Stimulated activated naive B cell treated with anti-CD40 and anti-IgM and Interleukin-4, amounts not matched to agents 10 μg/mL and 1 μg/mL and 100 μg/mL, for 72 hours (primary cell): ENCODE measurements at regions not wholly inside any gene's neighbourhood (a gene's known extent, or its start where the extent isn't known, plus 50 kb on each side); places are given as distances from the start of the nearest gene placed in this dataset.

Experiments
- ATAC-seq, 2 donors: fragments of 150-1000 bp; cut with Tn5 transposase; replicated peaks; 2 replicates each; pipeline ENCODE4 v1.10.0; 2021; ENCODE audit warnings: moderate library complexity in 1 of 2
- DNase-seq: peaks from one replicate; pipeline ENCODE4 v3.0.0; 2021
- H3K27ac Mint-ChIP-seq: one replicate; pipeline ENCODE4 v1.8.0; 2022; ENCODE audit warnings: mild to moderate bottlenecking, mixed read lengths
- H3K27me3 Mint-ChIP-seq, 2 donors: one replicate each; pipeline ENCODE4 v1.8.0; 2022; ENCODE audit warnings: mixed read lengths in 2 of 2
- H3K36me3 Mint-ChIP-seq, 2 donors: one replicate each; pipeline ENCODE4 v1.8.0; 2022; ENCODE audit warnings: mixed read lengths in 2 of 2, mild to moderate bottlenecking in 1 of 2
- H3K4me1 Mint-ChIP-seq, 2 donors: one replicate each; pipeline ENCODE4 v1.8.0; 2022; ENCODE audit warnings: mixed read lengths in 2 of 2, mild to moderate bottlenecking in 1 of 2
- H3K4me3 Mint-ChIP-seq, 2 donors: one replicate each; pipeline ENCODE4 v1.8.0; 2022; ENCODE audit warnings: mild to moderate bottlenecking in 2 of 2, mixed read lengths in 2 of 2, moderate library complexity in 1 of 2
- H3K9me3 Mint-ChIP-seq, 2 donors: one replicate each; pipeline ENCODE4 v1.8.0; 2022; ENCODE audit warnings: mixed read lengths in 2 of 2, mild to moderate bottlenecking in 1 of 2

DNA sequence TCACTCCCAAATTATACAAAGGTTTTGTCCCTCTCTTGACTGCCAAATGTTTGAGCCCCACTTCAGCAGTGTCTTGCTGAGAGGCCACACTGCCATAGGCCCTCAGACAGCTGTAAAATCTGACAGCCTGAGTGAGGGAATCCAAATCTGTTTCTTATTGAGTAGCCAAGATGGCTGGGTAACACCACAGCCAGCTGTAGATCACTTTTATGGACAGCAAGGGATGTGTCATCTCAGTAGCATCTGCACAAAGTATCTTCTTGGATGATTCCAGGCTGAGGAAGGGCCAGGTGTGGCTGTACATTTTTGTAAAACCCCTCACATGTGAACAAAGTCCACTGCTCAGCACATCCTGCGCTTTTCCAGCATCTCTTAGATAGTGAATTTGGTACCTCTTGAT lies 237.0 kb upstream of the LRTM1 start:
- Mint-ChIP-seq H3K36me3 (no peaks in the 10 kb centered on the region), H3K27ac (no peak overlapping the region)

DNA sequence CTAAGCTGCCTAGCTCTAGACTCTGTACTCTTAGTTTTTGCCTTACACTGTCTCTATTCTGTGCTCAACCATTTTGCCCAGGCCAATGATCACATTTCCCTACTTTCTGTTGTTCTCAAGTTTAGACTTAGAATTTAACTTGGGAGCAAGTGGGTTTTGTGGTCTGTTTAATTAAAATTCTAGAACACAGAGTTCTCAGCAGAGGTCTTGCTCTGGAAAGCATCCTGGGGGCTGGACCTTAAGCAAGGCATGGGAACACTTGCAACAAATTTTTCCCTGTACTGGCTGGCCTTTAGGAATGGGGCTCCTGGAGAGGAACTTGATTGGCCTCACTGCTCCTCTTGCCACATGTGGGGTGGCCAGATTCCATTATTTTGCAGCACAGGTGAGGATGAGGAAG lies 236.3 kb upstream of the LRTM1 start:
- no peaks in the 10 kb centered on the region for H3K36me3 Mint-ChIP-seq
- ATAC-seq (no peak), DNase-seq (no peak)
- H3K9me3 Mint-ChIP-seq: peaks cover 3 to 4% of the 10 kb centered on the region in 2 donors
- H3K4me3 Mint-ChIP-seq: no peak overlapping the region
- H3K27ac Mint-ChIP-seq: no peak overlapping the region
- no peaks in the 10 kb centered on the region for H3K4me1 Mint-ChIP-seq
- no peaks in the 10 kb centered on the region for H3K27me3 Mint-ChIP-seq

More for the DNA sequence above, 237.0 kb upstream of the LRTM1 start:
- no peak for ATAC-seq
- no peak for DNase-seq
- Mint-ChIP-seq H3K4me1 (no peaks in the 10 kb centered on the region), H3K27me3 (no peaks in the 10 kb centered on the region), H3K9me3 (peaks cover 0 to 1% of the 10 kb centered on the region in 2 donors), H3K4me3 (no peak overlapping the region)

DNA sequence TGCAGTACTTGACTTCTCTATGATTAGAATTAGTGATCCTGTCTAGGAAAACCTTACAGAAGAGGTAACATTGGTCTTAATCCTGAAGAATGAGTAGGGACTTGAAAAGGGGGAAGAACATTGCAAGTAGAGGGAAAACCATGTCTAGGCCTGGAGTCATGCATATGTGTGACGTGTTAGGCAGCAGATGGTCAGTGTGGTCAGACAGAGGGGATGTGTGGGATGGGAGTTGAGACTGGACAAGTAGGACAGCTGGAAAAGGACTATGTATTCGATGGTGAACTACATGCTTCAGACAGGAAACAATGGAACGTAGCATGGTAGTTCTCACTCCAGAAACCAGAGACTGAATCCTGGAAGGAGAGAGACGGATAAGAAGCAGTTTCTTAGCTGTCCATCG lies 235.6 kb upstream of the LRTM1 start:
- H3K27me3 Mint-ChIP-seq: no peaks in the 10 kb centered on the region

DNA sequence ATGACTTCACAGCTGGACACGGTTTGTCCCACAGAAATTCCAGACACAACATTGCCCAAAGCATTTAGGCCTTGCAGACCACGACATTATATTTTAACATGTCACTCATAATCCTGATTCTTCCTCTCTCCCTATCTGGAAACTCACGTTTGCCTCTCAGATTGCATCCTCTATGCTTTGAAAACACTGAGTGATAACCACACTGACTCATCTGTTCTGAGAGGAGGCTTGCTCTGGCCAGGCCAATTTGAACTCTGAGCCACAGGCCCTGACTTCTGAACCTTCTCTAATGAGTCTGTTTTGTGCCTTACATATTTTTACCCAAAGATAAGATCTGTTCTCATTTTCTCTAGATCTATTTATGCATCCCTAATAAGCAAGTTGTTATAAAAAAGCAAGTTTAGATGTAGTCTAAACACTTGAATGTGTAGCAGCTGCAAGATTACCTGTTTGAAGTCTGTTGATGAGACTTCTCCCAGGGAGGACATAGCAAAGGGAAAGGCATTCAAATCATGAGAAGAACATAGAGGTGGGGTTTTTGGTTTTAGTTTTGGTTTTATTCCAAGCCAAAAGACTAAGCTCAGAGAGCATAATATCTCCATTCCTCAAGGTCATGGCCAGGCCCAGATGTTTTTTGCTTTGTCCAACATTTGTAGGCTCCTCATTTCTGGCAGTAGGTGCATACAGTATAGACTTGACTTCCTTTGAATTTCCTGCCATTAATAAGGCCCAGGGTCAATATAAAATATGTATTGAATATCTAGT lies 234.4 kb upstream of the LRTM1 start:
- H3K9me3 Mint-ChIP-seq: peaks cover 3 to 6% of the 10 kb centered on the region in 2 donors
- ATAC-seq (no peak), DNase-seq (no peak)
- H3K4me1 Mint-ChIP-seq: no peaks in the 10 kb centered on the region
- no peaks in the 10 kb centered on the region for H3K36me3 Mint-ChIP-seq
- no peak overlapping the region for H3K27ac Mint-ChIP-seq
- no peak overlapping the region for H3K4me3 Mint-ChIP-seq
- H3K27me3 Mint-ChIP-seq: no peaks in the 10 kb centered on the region

More for the DNA sequence above, 235.6 kb upstream of the LRTM1 start:
- Mint-ChIP-seq H3K36me3 (no peaks in the 10 kb centered on the region), H3K9me3 (peaks cover 3 to 6% of the 10 kb centered on the region in 2 donors), H3K4me1 (no peaks in the 10 kb centered on the region), H3K27ac (no peak overlapping the region), H3K4me3 (no peak overlapping the region)
- ATAC-seq (no peak), DNase-seq (no peak)

DNA sequence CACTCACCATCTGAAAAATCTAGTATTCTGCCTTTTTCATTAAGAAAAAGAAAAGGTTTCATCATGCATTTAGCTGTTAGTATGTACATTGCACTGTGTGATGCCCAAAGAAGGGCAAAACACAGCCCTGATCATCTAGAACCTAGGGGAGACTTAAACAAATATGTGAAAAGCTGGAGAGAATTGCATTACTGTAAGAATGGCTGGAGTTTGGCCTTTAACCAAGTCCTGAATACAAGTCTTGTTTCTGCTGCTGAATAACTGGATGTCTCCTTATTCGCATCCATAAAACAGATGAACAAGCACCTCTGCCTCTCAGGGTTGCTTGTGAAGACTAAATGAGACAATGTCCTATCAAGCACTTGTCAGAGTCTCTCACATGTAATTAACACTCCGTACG lies 233.4 kb upstream of the LRTM1 start:
- H3K27ac Mint-ChIP-seq: no peak overlapping the region
- H3K27me3 Mint-ChIP-seq: no peaks in the 10 kb centered on the region
- no peaks in the 10 kb centered on the region for H3K36me3 Mint-ChIP-seq
- H3K9me3 Mint-ChIP-seq: peaks cover 3 to 6% of the 10 kb centered on the region in 2 donors
- no peak overlapping the region for H3K4me3 Mint-ChIP-seq
- DNase-seq (no peak), ATAC-seq (no peak)
- H3K4me1 Mint-ChIP-seq: no peaks in the 10 kb centered on the region

DNA sequence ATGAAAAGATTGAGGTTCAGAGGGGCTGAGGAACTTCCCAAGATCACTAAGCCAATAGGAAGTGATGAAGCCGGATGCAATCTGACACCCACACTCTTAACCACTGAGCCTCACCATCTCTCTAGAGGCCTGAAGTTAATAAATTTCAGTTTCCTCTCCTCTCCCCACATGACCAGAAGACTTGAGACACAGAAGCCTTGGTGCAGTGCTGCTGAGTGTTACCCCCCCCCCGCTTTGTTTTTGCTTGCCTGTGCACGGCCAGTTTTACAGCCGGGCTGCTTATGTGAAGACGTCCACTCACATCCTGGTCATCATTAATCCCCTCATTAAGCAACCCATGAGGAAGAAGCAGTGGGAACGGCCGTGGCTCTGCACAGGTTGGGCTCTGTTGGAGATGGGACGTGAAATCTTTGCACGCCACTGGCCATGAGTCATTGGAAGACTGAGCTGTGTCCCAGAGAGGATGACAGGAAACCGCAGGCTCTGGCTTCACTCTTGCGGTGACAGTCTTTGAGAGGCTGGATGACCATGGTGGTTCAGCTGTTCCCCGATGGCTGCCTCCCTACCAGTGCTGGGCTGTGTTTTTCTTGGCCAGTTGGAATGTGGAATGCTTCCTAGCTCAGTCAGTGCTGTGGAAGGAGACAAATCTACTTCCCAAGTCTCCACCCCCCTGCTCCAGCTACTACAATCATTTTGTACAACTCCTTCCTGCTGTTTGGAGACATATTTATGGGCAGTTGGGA lies 232.6 kb upstream of the LRTM1 start:
- DNase-seq (no peak), ATAC-seq (peak in 1 of 2 donors; percentile 36)
- Mint-ChIP-seq H3K4me3 (no peak overlapping the region), H3K27me3 (no peaks in the 10 kb centered on the region), H3K4me1 (no peaks in the 10 kb centered on the region), H3K36me3 (no peaks in the 10 kb centered on the region), H3K9me3 (peaks cover 3 to 11% of the 10 kb centered on the region in 2 donors), H3K27ac (no peak overlapping the region)

DNA sequence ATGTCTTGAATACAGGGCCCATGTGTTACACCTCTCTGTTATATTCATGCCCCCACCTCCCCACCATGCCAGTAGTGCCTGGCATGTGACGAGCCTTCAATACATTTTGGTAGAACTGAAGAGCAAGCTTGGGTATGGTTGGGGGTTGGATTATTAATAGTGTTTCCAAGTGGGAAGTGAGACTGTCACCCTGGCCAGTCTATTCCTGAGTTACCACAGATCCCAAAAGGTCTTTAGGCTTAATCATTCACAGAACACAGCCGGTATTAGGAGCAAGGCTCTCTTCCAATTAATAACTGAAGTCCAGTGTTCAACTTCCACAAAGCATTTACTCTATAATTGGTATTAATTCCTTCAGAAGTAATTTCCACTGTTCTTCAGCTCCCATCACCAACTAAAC lies 231.9 kb upstream of the LRTM1 start:
- Mint-ChIP-seq H3K4me3 (no peak overlapping the region), H3K27me3 (no peaks in the 10 kb centered on the region), H3K36me3 (no peaks in the 10 kb centered on the region), H3K27ac (no peak overlapping the region), H3K9me3 (peaks cover 3 to 11% of the 10 kb centered on the region in 2 donors), H3K4me1 (no peaks in the 10 kb centered on the region)
- no peak for ATAC-seq
- DNase-seq: no peak

DNA sequence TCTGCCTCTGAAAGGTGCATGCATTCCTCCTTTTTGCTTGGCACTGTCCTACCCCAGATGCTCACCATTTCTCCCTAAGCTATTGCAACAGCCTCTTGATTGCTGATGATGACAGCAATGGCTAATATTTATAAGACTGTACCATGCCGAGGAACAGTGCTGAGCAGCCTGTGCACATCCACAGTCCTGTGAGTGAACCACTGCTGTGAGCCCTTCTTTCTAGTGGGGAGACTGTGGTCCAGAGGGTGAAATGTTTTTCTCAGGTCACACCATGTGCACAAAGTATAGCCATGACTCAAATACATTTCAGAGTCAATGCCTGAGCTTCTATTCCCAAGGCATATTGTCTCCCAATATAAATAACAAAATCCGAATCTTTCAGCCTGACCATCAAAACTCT lies 231.2 kb upstream of the LRTM1 start:
- DNase-seq (no peak), ATAC-seq (no peak)
- peaks cover 3 to 11% of the 10 kb centered on the region in 2 donors for H3K9me3 Mint-ChIP-seq
- no peaks in the 10 kb centered on the region for H3K27me3 Mint-ChIP-seq
- no peak overlapping the region for H3K27ac Mint-ChIP-seq
- no peaks in the 10 kb centered on the region for H3K36me3 Mint-ChIP-seq
- no peak overlapping the region for H3K4me3 Mint-ChIP-seq
- H3K4me1 Mint-ChIP-seq: no peaks in the 10 kb centered on the region

DNA sequence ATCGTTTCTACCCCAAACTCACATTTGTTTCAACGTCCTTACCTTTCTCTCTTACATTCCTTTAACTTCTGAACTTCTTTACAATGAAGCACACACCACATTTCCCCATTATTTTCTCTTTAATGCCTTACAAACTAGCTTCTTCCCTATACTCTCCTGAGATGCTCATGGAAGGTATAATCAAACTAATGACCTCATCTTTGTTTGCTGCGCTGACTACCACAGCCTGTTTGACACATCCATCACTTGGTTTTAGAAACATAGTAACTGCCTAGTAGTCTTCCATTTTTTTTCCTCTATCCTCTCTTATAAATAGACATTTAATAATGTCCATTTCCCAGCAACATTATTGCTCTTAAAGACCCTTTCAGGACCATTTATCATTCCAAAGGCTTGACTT lies 230.5 kb upstream of the LRTM1 start:
- Mint-ChIP-seq H3K4me3 (no peak overlapping the region), H3K27me3 (no peaks in the 10 kb centered on the region), H3K4me1 (no peaks in the 10 kb centered on the region), H3K36me3 (no peaks in the 10 kb centered on the region), H3K9me3 (peaks cover 3 to 11% of the 10 kb centered on the region in 2 donors), H3K27ac (no peak overlapping the region)
- DNase-seq: no peak
- no peak for ATAC-seq

DNA sequence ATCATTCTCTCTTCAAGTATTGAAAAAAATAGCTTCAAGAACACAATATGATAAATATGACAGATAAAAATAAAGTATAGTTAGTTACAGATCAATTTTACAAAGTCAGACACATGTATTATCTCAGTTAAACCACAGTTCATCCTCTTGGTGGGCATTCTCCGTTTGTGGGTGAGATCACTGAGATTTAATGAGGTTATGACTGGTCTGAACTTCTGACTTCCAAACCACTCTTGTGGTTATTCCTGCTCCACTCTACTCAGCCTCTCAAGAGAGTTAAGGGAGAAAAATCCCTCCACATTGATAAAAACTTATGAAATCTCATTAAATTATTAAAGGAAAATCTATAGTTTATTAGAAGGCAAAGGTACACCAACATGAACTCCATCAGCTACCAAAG lies 229.9 kb upstream of the LRTM1 start:
- ATAC-seq: no peak
- Mint-ChIP-seq H3K27ac (no peak overlapping the region), H3K4me1 (no peaks in the 10 kb centered on the region), H3K4me3 (no peak overlapping the region), H3K9me3 (peaks cover 3 to 11% of the 10 kb centered on the region in 2 donors), H3K36me3 (no peaks in the 10 kb centered on the region), H3K27me3 (no peaks in the 10 kb centered on the region)
- no peak for DNase-seq

DNA sequence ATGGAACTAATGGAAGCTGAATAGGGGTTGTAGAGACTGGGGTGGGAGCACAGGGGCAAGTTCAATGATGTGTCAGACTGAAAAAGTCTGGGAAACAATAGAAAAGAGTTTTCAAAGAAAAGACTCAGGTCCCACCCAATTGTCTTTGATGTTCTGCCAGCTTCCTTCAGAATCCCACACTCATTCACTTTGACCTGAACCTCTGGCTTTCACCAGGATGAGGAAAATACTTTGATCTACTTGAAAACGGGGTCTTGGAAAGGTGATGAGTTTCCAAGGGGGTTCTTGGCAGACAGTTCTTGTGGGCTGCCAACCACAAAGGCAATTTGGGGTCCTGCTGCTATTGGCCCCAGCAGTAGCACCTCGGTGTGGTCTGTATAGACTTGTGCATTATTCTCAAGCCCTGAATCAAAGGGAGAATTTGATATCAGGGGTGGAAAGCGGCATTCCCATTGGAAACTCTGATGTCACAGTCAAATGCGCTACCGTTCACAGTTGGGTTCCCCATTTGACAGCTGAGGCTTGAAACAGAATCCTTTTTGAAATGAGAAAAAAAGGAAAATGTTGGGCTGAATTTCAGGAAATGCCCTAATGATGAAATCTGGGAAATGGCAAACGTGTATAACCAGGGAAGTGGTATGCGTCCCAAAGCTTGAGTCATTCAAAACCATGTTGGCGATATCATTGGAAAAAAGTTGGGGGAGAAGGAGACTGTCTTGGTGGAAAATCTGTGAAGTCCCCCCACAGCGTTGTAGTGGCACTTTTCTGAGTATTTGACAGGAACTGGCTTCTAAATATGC lies 229.2 kb upstream of the LRTM1 start:
- Mint-ChIP-seq H3K27me3 (no peaks in the 10 kb centered on the region), H3K4me3 (no peak overlapping the region), H3K27ac (no peak overlapping the region), H3K9me3 (peaks cover 3 to 13% of the 10 kb centered on the region in 2 donors), H3K4me1 (no peaks in the 10 kb centered on the region), H3K36me3 (no peaks in the 10 kb centered on the region)
- DNase-seq (no peak), ATAC-seq (no peak)

DNA sequence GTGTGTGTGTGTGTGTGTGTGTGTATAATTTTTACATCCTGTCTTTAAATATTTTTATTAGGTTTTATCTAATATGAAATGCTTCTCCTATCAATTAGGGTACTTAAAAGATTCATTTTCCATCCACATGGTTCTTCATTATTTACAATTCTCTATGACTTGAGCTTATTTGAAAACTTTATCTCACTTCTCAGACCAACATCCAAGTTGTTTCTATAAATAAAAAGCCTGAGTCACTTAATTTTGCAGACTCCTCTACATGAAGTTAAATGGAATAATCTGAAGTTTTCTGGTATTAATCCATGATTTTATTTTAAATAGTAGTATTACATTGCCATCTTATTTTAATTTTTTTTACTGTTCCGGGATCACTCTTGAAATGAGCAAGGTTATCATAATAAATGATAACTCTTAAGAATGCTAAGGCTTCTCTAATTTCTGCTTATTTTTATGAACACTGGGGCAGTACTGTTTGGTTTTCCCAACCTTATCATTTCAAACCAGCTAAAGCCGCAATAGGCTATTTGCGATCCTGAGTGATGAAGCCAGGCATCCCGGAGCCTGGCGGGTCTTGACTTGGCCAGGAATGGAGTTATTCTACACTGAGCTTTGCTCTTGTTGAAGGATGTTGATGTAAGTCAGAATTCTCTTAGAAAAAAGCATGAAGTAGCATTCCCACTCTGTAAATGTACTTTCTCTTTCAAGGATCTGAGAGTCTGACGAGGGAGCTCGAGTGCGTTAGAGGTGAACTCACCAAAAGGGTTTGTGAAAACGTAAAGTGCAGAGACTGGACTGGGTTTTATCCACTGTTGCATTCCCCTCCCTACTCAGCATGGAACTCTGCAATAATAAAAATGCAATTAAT lies 220.2 kb upstream of the LRTM1 start:
- no peak overlapping the region for H3K27ac Mint-ChIP-seq
- H3K27me3 Mint-ChIP-seq: no peaks in the 10 kb centered on the region
- ATAC-seq (no peak), DNase-seq (no peak)
- H3K9me3 Mint-ChIP-seq: peaks cover 4% of the 10 kb centered on the region in 2 donors
- no peak overlapping the region for H3K4me3 Mint-ChIP-seq
- H3K36me3 Mint-ChIP-seq: no peaks in the 10 kb centered on the region
- H3K4me1 Mint-ChIP-seq: no peaks in the 10 kb centered on the region

DNA sequence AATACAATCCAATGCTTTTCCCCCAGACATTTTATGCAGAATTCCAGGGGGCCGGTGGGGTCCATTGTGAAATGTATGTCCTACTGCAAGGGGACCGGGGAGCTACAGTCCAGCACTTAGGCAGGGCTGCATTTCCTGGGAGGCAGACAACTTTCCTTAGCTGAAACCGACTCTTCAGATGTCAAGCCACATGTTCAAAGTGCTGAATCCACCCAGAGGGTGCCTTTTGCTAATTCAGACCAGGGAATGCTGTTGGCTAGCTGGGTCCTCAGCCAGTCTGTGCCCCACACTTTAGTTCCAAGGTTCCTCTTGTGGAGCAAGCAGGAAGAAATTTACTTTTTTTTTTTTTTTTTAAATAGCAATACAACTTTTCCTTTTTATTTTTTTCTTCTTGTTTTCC lies 219.5 kb upstream of the LRTM1 start:
- Mint-ChIP-seq H3K27me3 (no peaks in the 10 kb centered on the region), H3K27ac (no peak overlapping the region), H3K9me3 (peaks cover 4% of the 10 kb centered on the region in 2 donors), H3K4me3 (no peak overlapping the region), H3K4me1 (no peaks in the 10 kb centered on the region), H3K36me3 (no peaks in the 10 kb centered on the region)
- no peak for DNase-seq
- ATAC-seq: no peak

DNA sequence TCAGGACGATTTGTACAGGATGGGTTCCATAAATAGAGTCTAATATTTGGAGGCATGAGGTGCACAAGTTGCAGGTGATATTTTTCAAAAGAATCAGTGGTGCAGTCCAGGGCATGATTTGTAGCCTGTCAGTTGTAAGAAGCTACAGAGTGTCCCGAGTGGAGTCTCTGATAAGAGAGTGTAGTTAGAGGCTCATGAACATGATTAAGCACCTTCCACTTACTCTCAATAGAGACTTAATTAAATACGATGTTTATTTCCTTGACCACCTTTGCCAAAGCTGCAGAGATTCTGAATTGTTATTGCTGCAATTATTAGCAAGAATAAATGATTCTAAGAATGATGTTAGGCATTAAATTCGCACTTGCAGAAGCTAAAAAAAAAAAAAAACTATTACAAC lies 218.4 kb upstream of the LRTM1 start:
- H3K4me1 Mint-ChIP-seq: no peaks in the 10 kb centered on the region
- peaks cover 3 to 4% of the 10 kb centered on the region in 2 donors for H3K9me3 Mint-ChIP-seq
- H3K4me3 Mint-ChIP-seq: no peak overlapping the region
- H3K27me3 Mint-ChIP-seq: no peaks in the 10 kb centered on the region
- DNase-seq (no peak), ATAC-seq (no peak)
- no peak overlapping the region for H3K27ac Mint-ChIP-seq
- H3K36me3 Mint-ChIP-seq: no peaks in the 10 kb centered on the region
